HCT116 (cell line): ENCODE measurements at regions not wholly inside any gene's neighbourhood (a gene's known extent, or its start where the extent isn't known, plus 50 kb on each side); places are given as distances from the start of the nearest gene placed in this dataset.

Experiments
- CTCF ChIP-seq, 3 experiments: fragments of 200-600 bp in 1 of 3; sonication (generic) in 1 of 3; IDR thresholded peaks in 2 of 3; conservative IDR thresholded peaks in 1 of 3; 2 replicates each; pipeline ENCODE4 v1.5.1; 2012 to 2017; ENCODE audit warnings: low read depth in 2 of 3, low read length in 2 of 3, antibody characterized with exemption in 1 of 3, borderline replicate concordance in 1 of 3, control low read depth in 1 of 3, mild to moderate bottlenecking in 1 of 3, mixed read lengths in 1 of 3, mixed run types in 1 of 3, moderate library complexity in 1 of 3; ENCODE audit not compliant: insufficient read depth in 1 of 3
- EGR1 ChIP-seq: IDR thresholded peaks from 2 replicates; pipeline ENCODE4 v1.6.1; 2012; ENCODE audit warnings: low read depth
- ELF1 ChIP-seq: IDR thresholded peaks from 2 replicates; pipeline ENCODE4 v1.6.1; 2012; ENCODE audit warnings: low read depth, borderline replicate concordance
- EZH2 ChIP-seq: fragments of 200-600 bp; sonication (generic); IDR thresholded peaks from 2 replicates; pipeline ENCODE4 v1.6.1; 2017; ENCODE audit warnings: antibody characterized with exemption, mixed run types
- JUND ChIP-seq: IDR thresholded peaks from 2 replicates; pipeline ENCODE4 v1.6.1; 2012
- POLR2A ChIP-seq: IDR thresholded peaks from 2 replicates; pipeline ENCODE4 v1.7.0; 2011; ENCODE audit warnings: borderline replicate concordance; ENCODE audit not compliant: insufficient read depth, insufficient read length; ENCODE audit errors: extremely low read depth
- POLR2AphosphoS5 ChIP-seq: IDR thresholded peaks from 2 replicates; pipeline ENCODE4 v1.6.1; 2011; ENCODE audit warnings: mild to moderate bottlenecking, low read depth, low read length, moderate library complexity
- REST ChIP-seq: IDR thresholded peaks from 2 replicates; pipeline ENCODE4 v1.6.1; 2012; ENCODE audit warnings: low read depth
- SP1 ChIP-seq: IDR thresholded peaks from 2 replicates; pipeline ENCODE4 v1.6.1; 2012; ENCODE audit warnings: low read depth
- SRF ChIP-seq: IDR thresholded peaks from 2 replicates; pipeline ENCODE4 v1.6.1; 2012; ENCODE audit warnings: low read depth
- ZNF274 ChIP-seq: fragments of 200-500 bp; sonication (Bioruptor generic); IDR thresholded peaks from 2 replicates; pipeline ENCODE4 v1.6.1; 2014; ENCODE audit warnings: mild to moderate bottlenecking, low read depth, low read length, inconsistent platforms

GRCh38 chr2:234849678-234850077 is 102.1 kb upstream of the SH3BP4 start:
- no peak for TF ChIP-seq POLR2AphosphoS5
- TF ChIP-seq SP1: no peak
- no peak for TF ChIP-seq REST
- no peak for TF ChIP-seq POLR2A
- no peak for TF ChIP-seq EZH2
- no peak for TF ChIP-seq CTCF (IDR thresholded peaks at IDR 0.05 in 2 of 3, conservative IDR thresholded peaks at IDR 0.05 in 1 of 3; ENCODE audit: borderline replicate concordance in 1 of 3, insufficient read depth in 1 of 3, low read depth in 2 of 3, low read length in 2 of 3)
- TF ChIP-seq SRF: no peak
- TF ChIP-seq JUND: no peak
- TF ChIP-seq EGR1: no peak
- TF ChIP-seq ELF1: no peak
- TF ChIP-seq ZNF274: no peak
